SK-N-MC (cell line): ENCODE measurements at regions not wholly inside any gene's neighbourhood (a gene's known extent, or its start where the extent isn't known, plus 50 kb on each side); places are given as distances from the start of the nearest gene placed in this dataset.

Experiments used
- EZH2 ChIP-seq: fragments of 200-600 bp; sonication (generic); IDR thresholded peaks from one replicate; pipeline ENCODE4 v1.6.1; 2017; ENCODE audit warnings: antibody characterized with exemption
- POLR2AphosphoS5 ChIP-seq: IDR thresholded peaks from 2 replicates; pipeline ENCODE4 v1.6.1; 2012; ENCODE audit warnings: mild to moderate bottlenecking, low read depth, low read length, borderline replicate concordance

GRCh38 chr13:74715718-74716117 is 581.5 kb upstream of the KLF12 start:
- no peak for TF ChIP-seq EZH2
- TF ChIP-seq POLR2AphosphoS5: no peak
